ENCODE measurements at regions not wholly inside any gene's neighbourhood (a gene's known extent, or its start where the extent isn't known, plus 50 kb on each side); places are given as distances from the start of the nearest gene placed in this dataset.
"Not testable (repeated sequence)": the region's sequence is repeated elsewhere in the genome, so short reads cannot be mapped to it uniquely, and the experiment has no call there.

- no peak for DNase-seq
These were observed 126.2 kb downstream of the KLF6 start for GRCh38 chr10:3658766-3659165.

- no peak for DNase-seq
These were observed 128.8 kb downstream of the KLF6 start for GRCh38 chr10:3656214-3656613.

- peak in 2 of 6 experiments; percentile 3 to 26 for DNase-seq
These were observed 129.5 kb downstream of the KLF6 start for GRCh38 chr10:3655528-3655927.

- DNase-seq = no peak
These were observed 130.0 kb downstream of the KLF6 start for GRCh38 chr10:3654980-3655379.

- DNase-seq = no peak
These were observed 130.5 kb downstream of the KLF6 start for GRCh38 chr10:3654496-3654895.

GRCh38 chr10:3653303-3653702 is 131.7 kb downstream of the KLF6 start:
- not testable (repeated sequence) for DNase-seq

- DNase-seq = no peak
These were observed 132.1 kb downstream of the KLF6 start for GRCh38 chr10:3652886-3653285.

- no peak for DNase-seq
These were observed 132.9 kb downstream of the KLF6 start for GRCh38 chr10:3651969-3652653.

- DNase-seq = no peak
These were observed 136.4 kb downstream of the KLF6 start for GRCh38 chr10:3648576-3648975.

GRCh38 chr10:3648170-3648569 is 136.8 kb downstream of the KLF6 start:
- no peak for DNase-seq

GRCh38 chr10:3647074-3647473 is 137.9 kb downstream of the KLF6 start:
- no peak for DNase-seq

GRCh38 chr10:3645406-3645805 is 139.6 kb downstream of the KLF6 start:
- no peak for DNase-seq

GRCh38 chr10:3640816-3641215 is 144.2 kb downstream of the KLF6 start:
- no peak for DNase-seq

GRCh38 chr10:3639546-3639945 is 145.5 kb downstream of the KLF6 start:
- DNase-seq = no peak

- DNase-seq = no peak
These were observed 148.4 kb downstream of the KLF6 start for GRCh38 chr10:3636356-3637181.

- DNase-seq = no peak
These were observed 149.3 kb downstream of the KLF6 start for GRCh38 chr10:3635697-3636096.

GRCh38 chr10:3635211-3635671 is 149.8 kb downstream of the KLF6 start:
- no peak for DNase-seq

GRCh38 chr10:3634646-3635045 is 150.4 kb downstream of the KLF6 start:
- DNase-seq = not testable (repeated sequence)

GRCh38 chr10:3631701-3632330 is 153.2 kb downstream of the KLF6 start:
- DNase-seq = no peak

GRCh38 chr10:3631291-3631690 is 153.7 kb downstream of the KLF6 start:
- DNase-seq = no peak

- no peak for DNase-seq
These were observed 158.9 kb downstream of the KLF6 start for GRCh38 chr10:3625959-3626751.

- no peak for DNase-seq
These were observed 160.6 kb downstream of the KLF6 start for GRCh38 chr10:3624367-3624766.

- no peak for DNase-seq
These were observed 161.3 kb downstream of the KLF6 start for GRCh38 chr10:3623746-3624145.

Measured in stimulated activated naive CD4-positive, alpha-beta T cell (primary cell).